ENCODE measurements at regions not wholly inside any gene's neighbourhood (a gene's known extent, or its start where the extent isn't known, plus 50 kb on each side); places are given as distances from the start of the nearest gene placed in this dataset.

GRCh38 chr13:82221621-82222020 lies 1660.7 kb downstream of the SLITRK1 start:
- 38% methylated on average over 4 of the region's 4 CpGs for WGBS (ENCODE audit: missing lambda C conversion rate)
- no peaks in the 10 kb centered on the region for H3K9me3 ChIP-seq
- no peak for TF ChIP-seq TFCP2L1 (CRISPR knock-in tag; IDR thresholded peaks at IDR 0.05)
- TF ChIP-seq KDM1A (IDR thresholded peaks at IDR 0.05; ENCODE audit: low read depth), result no peak
- TF ChIP-seq RNF2 (IDR thresholded peaks at IDR 0.05; ENCODE audit: borderline replicate concordance, low read depth), result no peak
- TF ChIP-seq CBX2 (IDR thresholded peaks at IDR 0.05; ENCODE audit: borderline replicate concordance, low read depth), result no peak
- no peak for TF ChIP-seq USF2 (IDR thresholded peaks at IDR 0.05)
- no peak for TF ChIP-seq NPAS2 (CRISPR knock-in tag; IDR thresholded peaks at IDR 0.05; ENCODE audit: borderline replicate concordance)
- no peak for TF ChIP-seq POLR2AphosphoS2 (conservative IDR thresholded peaks at IDR 0.05; ENCODE audit: low read length)
- ChIA-PET POLR2A (no interaction called here), CTCF (no interaction called here)
- H3K4me3 ChIP-seq, result no peak overlapping the region
- no peak overlapping the region for H3K27ac ChIP-seq
- no peak for DNase-seq (ENCODE audit: low read depth in 1 of 2, low spot score in 1 of 2)
- no peak for ATAC-seq
- FAIRE-seq, result no peak
- H3K4me2 ChIP-seq, result no peak overlapping the region
- no peaks in the 10 kb centered on the region for H3K4me1 ChIP-seq

- DNase-seq (ENCODE audit: low read depth in 1 of 2, low spot score in 1 of 2) (no peak), ATAC-seq (no peak), FAIRE-seq (no peak)
- Histone ChIP-seq H3K27ac (no peak overlapping the region), H3K9me3 (no peaks in the 10 kb centered on the region), H3K4me1 (no peaks in the 10 kb centered on the region), H3K4me2 (no peak overlapping the region), H3K4me3 (no peak overlapping the region)
- POLR2A ChIA-PET, result no interaction called here
- CTCF ChIA-PET, result no interaction called here
- TF ChIP-seq EP300 (IDR thresholded peaks at IDR 0.05) (no peak), KDM1A (IDR thresholded peaks at IDR 0.05; ENCODE audit: low read depth) (no peak), JUNB (IDR thresholded peaks at IDR 0.05) (no peak)
- WGBS (ENCODE audit: missing lambda C conversion rate), result 35% methylated on average over 2 of the region's 2 CpGs
Measured at GRCh38 chr13:82220641-82221040, 1661.6 kb downstream of the SLITRK1 start.

- H3K4me1 ChIP-seq, result no peaks in the 10 kb centered on the region
- WGBS (ENCODE audit: missing lambda C conversion rate), result 6% methylated on average over 1 of the region's 1 CpG
- POLR2A ChIA-PET, result no interaction called here
- H3K27ac ChIP-seq, result no peak overlapping the region
- H3K4me3 ChIP-seq, result no peak overlapping the region
- H3K9me3 ChIP-seq, result no peaks in the 10 kb centered on the region
- no peak overlapping the region for H3K4me2 ChIP-seq
- DNase-seq (ENCODE audit: low read depth in 1 of 2, low spot score in 1 of 2), result no peak
- TF ChIP-seq RCOR1 (IDR thresholded peaks at IDR 0.05; ENCODE audit: low read depth, low read length) (no peak), NFE2L2 (conservative IDR thresholded peaks at IDR 0.05; ENCODE audit: low read length) (no peak), ESRRA (IDR thresholded peaks at IDR 0.05; ENCODE audit: borderline replicate concordance, low read length) (no peak), RFX5 (IDR thresholded peaks at IDR 0.05) (no peak), ZFP36 (IDR thresholded peaks at IDR 0.05; ENCODE audit: borderline replicate concordance, partially characterized antibody) (no peak), CTCF (IDR thresholded peaks at IDR 0.05) (no peak), TFCP2L1 (CRISPR knock-in tag; IDR thresholded peaks at IDR 0.05) (no peak), FOSL2 (IDR thresholded peaks at IDR 0.05) (no peak), FOSL2 (CRISPR knock-in tag; IDR thresholded peaks at IDR 0.05) (no peak), KDM1A (IDR thresholded peaks at IDR 0.05; ENCODE audit: low read depth) (no peak), MAZ (IDR thresholded peaks at IDR 0.05; ENCODE audit: borderline replicate concordance, low read depth, low read length) (no peak)
- FAIRE-seq, result no peak
- CTCF ChIA-PET, result no interaction called here
- no peak for ATAC-seq
Measured at GRCh38 chr13:82216165-82216564, 1666.1 kb downstream of the SLITRK1 start.

- Histone ChIP-seq H3K4me1 (no peaks in the 10 kb centered on the region), H3K4me3 (no peak overlapping the region), H3K27ac (no peak overlapping the region), H3K4me2 (no peak overlapping the region), H3K9me3 (no peaks in the 10 kb centered on the region)
- CTCF ChIA-PET, result no interaction called here
- no peak for DNase-seq (ENCODE audit: low read depth in 1 of 2, low spot score in 1 of 2)
- no peak for ATAC-seq
- POLR2A ChIA-PET, result no interaction called here
- FAIRE-seq, result no peak
- no peak for TF ChIP-seq BHLHE40 (IDR thresholded peaks at IDR 0.05; ENCODE audit: low read depth, low read length)
- TF ChIP-seq KDM5A (IDR thresholded peaks at IDR 0.05), result no peak
- TF ChIP-seq RAD21 (conservative IDR thresholded peaks at IDR 0.05 in 1 of 2, IDR thresholded peaks at IDR 0.05 in 1 of 2), result no peak
- TF ChIP-seq PBX3 (IDR thresholded peaks at IDR 0.05), result no peak
- TF ChIP-seq NPAS2 (CRISPR knock-in tag; IDR thresholded peaks at IDR 0.05; ENCODE audit: borderline replicate concordance), result no peak
- TF ChIP-seq HOXA7 (CRISPR knock-in tag; IDR thresholded peaks at IDR 0.05), result no peak
- TF ChIP-seq RFX5 (IDR thresholded peaks at IDR 0.05), result no peak
- no peak for TF ChIP-seq CTCF (IDR thresholded peaks at IDR 0.05)
- no peak for TF ChIP-seq RARB (CRISPR knock-in tag; IDR thresholded peaks at IDR 0.05)
- TF ChIP-seq SREBF2 (IDR thresholded peaks at IDR 0.05), result no peak
- no peak for TF ChIP-seq SMC3 (IDR thresholded peaks at IDR 0.05)
- no peak for TF ChIP-seq FOSL2 (IDR thresholded peaks at IDR 0.05)
- TF ChIP-seq FOSL2 (CRISPR knock-in tag; IDR thresholded peaks at IDR 0.05), result no peak
- TF ChIP-seq RNF2 (IDR thresholded peaks at IDR 0.05; ENCODE audit: borderline replicate concordance, low read depth), result no peak
Measured at GRCh38 chr13:82214341-82214740, 1667.9 kb downstream of the SLITRK1 start.

All from A549 (cell line).